ENCODE measurements at regions not wholly inside any gene's neighbourhood (a gene's known extent, or its start where the extent isn't known, plus 50 kb on each side); places are given as distances from the start of the nearest gene placed in this dataset.

DNA sequence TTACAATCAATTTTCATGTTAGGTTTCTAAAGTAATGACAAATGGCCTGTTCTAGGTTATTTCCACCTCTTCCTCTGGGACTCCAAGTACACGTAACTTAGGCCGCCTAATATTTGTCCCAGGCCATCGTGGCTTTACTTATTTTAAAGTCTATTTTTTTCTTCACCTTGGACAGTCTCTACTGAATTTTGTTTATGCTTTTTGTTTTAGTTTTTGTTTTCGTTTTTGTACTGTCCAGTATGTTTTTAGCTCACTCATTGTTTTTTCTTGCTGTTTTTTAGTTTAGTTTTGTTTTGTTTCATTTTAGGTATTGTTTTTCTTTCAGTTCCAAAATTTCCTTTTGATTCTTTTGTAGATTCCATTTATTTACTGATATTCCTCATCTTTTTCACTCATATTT, 187.7 kb upstream of the RNPC3 start:
- no peak overlapping the region for H3K4me3 ChIP-seq (ENCODE audit: low read depth, low read length)
- DNase-seq (ENCODE audit: low read depth), result no peak
- TF ChIP-seq, protein P1, sequence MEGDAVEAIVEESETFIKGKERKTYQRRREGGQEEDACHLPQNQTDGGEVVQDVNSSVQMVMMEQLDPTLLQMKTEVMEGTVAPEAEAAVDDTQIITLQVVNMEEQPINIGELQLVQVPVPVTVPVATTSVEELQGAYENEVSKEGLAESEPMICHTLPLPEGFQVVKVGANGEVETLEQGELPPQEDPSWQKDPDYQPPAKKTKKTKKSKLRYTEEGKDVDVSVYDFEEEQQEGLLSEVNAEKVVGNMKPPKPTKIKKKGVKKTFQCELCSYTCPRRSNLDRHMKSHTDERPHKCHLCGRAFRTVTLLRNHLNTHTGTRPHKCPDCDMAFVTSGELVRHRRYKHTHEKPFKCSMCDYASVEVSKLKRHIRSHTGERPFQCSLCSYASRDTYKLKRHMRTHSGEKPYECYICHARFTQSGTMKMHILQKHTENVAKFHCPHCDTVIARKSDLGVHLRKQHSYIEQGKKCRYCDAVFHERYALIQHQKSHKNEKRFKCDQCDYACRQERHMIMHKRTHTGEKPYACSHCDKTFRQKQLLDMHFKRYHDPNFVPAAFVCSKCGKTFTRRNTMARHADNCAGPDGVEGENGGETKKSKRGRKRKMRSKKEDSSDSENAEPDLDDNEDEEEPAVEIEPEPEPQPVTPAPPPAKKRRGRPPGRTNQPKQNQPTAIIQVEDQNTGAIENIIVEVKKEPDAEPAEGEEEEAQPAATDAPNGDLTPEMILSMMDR (IDR thresholded peaks at IDR 0.05; ENCODE audit: low read depth, low read length, missing control alignments), result no peak
- in situ Hi-C loops (cut with HindIII; ENCODE audit: low sequenced_read_pairs), result no loop called here

DNA sequence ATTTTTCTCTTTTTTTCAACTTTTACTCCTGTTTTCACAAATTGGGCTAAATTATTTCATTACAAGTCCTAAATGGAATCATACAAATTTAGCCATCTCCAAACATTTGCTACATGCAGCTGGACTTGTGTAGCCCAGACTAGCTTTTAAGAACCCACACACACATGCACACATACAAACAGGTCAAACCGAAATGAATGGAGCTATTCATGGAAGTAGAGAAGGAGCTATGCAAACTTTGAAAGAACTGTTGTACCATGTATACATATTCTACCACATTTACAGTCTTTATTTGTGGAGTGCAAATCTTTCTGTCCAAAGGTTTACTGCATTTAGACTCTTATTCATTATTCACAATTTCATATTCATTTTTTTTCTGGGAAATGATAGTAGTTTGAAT, 189.1 kb upstream of the RNPC3 start:
- in situ Hi-C loops (cut with HindIII; ENCODE audit: low sequenced_read_pairs), result no loop called here
- H3K4me3 ChIP-seq (ENCODE audit: low read depth, low read length), result no peak overlapping the region
- no peak for DNase-seq (ENCODE audit: low read depth)
- TF ChIP-seq, protein P1 (IDR thresholded peaks at IDR 0.05; ENCODE audit: low read depth, low read length, missing control alignments), result no peak

DNA sequence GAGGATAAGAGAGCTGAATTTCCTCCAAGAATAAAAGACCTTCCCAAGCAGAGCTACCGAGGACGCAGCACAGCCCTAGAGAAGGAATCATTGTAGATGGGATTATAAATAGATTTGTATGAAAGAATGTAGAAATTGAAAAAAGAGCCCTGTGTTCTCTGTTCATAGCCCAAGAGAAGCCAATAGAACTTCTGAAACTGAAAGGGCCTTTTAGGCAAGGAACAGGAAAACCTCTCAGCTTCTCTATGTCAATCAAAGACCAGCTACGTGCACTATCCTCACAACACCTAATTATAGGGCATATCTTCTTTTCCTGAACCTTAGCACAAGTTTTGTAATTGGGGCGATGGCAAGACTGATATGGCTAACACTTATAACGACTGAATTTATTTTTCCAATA, 192.4 kb upstream of the RNPC3 start:
- TF ChIP-seq, protein P1 (IDR thresholded peaks at IDR 0.05; ENCODE audit: low read depth, low read length, missing control alignments), result no peak
- in situ Hi-C loops (cut with HindIII; ENCODE audit: low sequenced_read_pairs), result no loop called here
- DNase-seq (ENCODE audit: low read depth), result no peak
- H3K4me3 ChIP-seq (ENCODE audit: low read depth, low read length), result no peak overlapping the region

DNA sequence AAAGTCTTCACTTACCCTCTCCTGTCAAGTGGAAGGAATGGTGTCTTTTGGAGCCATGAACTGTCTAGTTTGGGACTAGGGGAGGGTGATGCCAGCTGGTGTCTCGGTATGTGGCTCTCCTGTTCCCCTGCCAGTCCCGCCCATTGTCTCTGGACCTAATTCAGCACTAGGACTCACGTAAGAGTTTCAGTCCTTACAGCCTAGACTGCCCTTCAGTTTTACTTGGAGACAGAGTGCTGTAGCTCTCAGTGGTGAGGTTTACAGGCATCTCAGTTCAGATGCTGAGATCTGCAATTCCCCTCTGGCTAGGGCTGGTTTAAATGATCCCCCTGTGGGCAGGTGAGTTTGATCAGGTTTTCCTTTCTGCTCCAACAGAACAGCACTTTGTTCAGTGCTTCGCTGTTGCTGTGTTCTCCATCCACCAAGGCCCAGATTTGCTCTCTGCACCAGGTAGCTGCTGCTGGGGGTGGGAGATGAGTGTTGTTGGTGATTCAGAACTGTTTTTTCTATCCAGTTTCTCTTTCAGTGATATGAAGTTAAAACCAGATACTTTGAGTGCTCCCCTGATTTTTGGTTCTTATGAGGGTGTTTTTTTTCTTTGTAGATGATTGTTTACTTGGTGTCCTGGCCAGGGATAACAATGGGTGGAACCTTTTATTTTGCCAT, 198.3 kb upstream of the RNPC3 start:
- DNase-seq (ENCODE audit: low read depth), result no peak
- in situ Hi-C loops (cut with HindIII; ENCODE audit: low sequenced_read_pairs), result no loop called here
- TF ChIP-seq, protein P1 (IDR thresholded peaks at IDR 0.05; ENCODE audit: low read depth, low read length, missing control alignments), result no peak
- no peak overlapping the region for H3K4me3 ChIP-seq (ENCODE audit: low read depth, low read length)

DNA sequence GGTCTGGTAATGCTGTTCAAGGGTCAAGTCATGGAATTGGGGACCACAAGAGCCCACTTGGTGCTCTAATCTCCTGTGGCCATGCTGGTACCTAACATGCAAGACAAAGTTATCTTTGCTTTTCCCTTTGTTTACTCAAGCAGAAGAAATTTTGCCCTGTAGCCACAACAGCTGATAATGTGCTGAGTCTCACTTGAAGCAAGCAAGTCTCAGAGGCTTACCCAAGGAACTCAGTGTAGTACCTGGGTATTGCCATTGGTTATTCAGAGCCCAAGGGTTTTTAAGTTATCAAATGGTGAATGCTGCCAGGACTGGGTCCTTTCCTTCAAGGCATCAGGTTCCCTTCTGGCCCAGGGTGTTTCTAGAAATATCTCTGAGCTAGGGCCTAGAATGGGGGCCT, 198.9 kb upstream of the RNPC3 start:
- no peak for DNase-seq (ENCODE audit: low read depth)
- in situ Hi-C loops (cut with HindIII; ENCODE audit: low sequenced_read_pairs), result no loop called here
- TF ChIP-seq, protein P1 (IDR thresholded peaks at IDR 0.05; ENCODE audit: low read depth, low read length, missing control alignments), result no peak
- no peak overlapping the region for H3K4me3 ChIP-seq (ENCODE audit: low read depth, low read length)

DNA sequence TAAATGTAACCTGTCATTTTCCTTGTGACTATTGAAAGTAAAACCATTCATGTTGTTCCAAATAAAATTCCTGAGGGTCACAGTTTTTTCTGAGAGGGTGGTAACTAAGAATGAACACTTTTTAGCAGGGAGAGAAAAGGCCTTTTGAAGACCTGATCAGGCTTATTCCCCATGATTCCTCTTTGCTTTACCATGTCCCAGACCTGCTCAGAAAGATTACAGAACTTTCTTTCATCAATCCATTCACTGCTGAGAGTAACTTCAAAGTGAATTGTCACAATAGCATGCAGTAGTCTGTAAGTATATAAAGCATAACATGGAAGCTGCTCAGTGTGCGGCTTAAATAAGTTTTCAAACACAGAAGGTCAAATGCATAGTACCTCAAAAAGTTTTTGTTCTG, 201.5 kb upstream of the COL11A1 start:
- TF ChIP-seq, protein P1 (IDR thresholded peaks at IDR 0.05; ENCODE audit: low read depth, low read length, missing control alignments), result no peak
- H3K4me3 ChIP-seq (ENCODE audit: low read depth, low read length), result no peak overlapping the region
- no peak for DNase-seq (ENCODE audit: low read depth)
- in situ Hi-C loops (cut with HindIII; ENCODE audit: low sequenced_read_pairs), result no loop called here

Measured in astrocyte of the cerebellum (primary cell).